HG02571 (cell line): ENCODE measurements at regions not wholly inside any gene's neighbourhood (a gene's known extent, or its start where the extent isn't known, plus 50 kb on each side); places are given as distances from the start of the nearest gene placed in this dataset.
"Not testable (repeated sequence)": the region's sequence is repeated elsewhere in the genome, so short reads cannot be mapped to it uniquely, and the experiment has no call there.

Experiments
- ATAC-seq: cut with Tn5 transposase; IDR thresholded peaks from one replicate; pipeline ENCODE4 v1.9.1; 2021; ENCODE audit warnings: mild to moderate bottlenecking, moderate library complexity; ENCODE audit not compliant: unreplicated experiment

- no peak for ATAC-seq
Observed at GRCh38 chr4:13981499-13981898, 354.0 kb upstream of the BOD1L1 start.

GRCh38 chr4:13982010-13982409, 354.5 kb upstream of the BOD1L1 start:
- no peak for ATAC-seq

- ATAC-seq = no peak
Observed at GRCh38 chr4:13983189-13983790, 355.8 kb upstream of the BOD1L1 start.

GRCh38 chr4:13984991-13985800, 357.7 kb upstream of the BOD1L1 start:
- no peak for ATAC-seq

- no peak for ATAC-seq
Observed at GRCh38 chr4:13985837-13986236, 358.3 kb upstream of the BOD1L1 start.

GRCh38 chr4:13986548-13986947, 359.0 kb upstream of the BOD1L1 start:
- ATAC-seq = no peak

DNA sequence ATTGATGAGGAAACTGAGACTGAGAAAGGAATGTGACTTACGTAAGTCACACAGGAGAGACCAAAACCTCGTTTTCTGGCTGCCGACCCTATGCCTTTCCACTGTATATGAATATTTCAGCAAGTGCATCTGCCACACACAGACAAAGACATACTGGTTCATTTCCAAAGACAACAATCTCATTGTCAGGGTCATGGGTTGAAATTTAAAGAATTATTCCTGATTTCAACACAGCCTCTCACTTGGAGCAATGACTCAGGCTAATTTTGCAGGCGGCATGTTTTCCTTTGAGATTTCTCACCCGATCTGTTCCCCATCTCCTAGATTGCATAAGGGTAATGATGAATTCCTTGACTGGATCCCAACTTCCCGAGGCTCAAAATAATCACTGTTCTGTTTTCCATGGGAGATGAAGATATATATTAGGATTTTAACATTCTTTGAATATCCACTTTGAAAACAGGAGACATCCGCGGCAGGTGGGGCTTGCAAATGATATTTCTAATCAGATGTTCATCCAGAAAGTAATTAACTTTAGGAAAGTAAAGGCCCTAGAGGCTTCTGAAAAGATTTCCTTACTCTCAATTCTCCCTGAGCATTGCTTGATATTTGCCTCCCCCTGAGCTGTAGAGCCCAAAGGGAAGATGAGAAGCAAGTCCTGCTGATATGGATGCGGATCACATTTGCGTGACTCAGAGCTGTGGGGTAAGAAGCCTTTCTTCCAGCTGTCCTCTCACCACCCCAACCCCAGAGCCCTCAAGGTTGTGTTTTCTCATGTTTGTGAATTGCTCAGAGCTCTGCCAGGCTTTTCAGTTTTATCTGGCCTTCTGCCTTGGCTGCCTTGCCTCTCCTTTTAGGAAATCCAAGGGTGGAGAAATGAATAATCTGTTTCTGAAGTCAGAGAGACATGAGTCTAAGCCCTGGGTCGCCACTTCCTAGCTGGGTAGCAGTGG, 361.1 kb upstream of the BOD1L1 start:
- ATAC-seq = no peak

- no peak for ATAC-seq
Observed at GRCh38 chr4:13989501-13989900, 362.0 kb upstream of the BOD1L1 start.

DNA sequence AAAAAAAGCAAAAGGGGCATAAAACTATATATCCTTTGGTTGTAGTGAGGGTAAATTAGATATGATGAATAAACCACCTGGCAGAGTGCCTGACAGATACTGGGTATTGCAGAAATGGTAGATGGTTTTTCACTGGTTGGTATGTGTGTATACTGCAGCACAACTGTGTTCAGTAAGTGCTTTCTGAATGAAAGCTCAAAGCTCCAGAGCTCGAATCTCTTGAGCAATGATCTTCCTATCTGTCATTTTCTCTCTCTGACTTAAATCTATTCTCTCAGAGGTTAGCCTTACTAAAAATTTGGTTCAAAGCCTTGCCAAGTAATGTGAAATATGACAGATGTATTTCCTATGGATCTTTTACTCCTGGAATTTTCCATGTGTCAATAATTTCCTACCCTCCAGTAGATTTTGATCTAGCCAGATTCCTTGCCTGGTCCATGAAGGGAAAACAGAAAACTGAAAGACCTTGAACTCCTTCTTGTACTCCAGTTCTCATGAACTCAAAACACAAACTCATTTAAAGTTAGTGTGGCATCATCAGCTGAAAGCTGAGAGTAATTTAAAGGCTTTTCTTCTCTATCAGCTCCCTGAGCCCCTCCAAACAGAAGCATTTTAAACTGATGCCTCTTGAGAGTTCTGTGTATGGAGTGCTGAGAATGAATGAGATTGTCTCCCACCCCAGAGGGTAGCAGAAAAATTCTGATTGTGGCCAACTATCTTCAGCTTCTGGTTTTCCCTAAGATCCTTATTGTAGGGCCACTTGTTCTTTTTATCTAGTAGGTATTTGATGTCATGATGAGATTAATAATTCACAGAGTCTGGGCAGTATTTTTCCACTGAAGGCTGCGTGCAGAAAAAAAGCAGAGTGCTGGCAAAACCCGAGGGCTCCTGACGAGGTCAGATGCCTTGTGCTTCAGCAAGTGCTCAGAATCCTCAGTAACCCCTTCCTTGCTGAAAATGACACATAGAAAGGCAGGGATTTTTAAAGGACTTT, 363.4 kb upstream of the BOD1L1 start:
- no peak for ATAC-seq

GRCh38 chr4:13992041-13992440, 364.5 kb upstream of the BOD1L1 start:
- ATAC-seq = no peak

GRCh38 chr4:13992975-13993520, 365.5 kb upstream of the BOD1L1 start:
- no peak for ATAC-seq

GRCh38 chr4:13994016-13994415, 366.5 kb upstream of the BOD1L1 start:
- no peak for ATAC-seq

- no peak for ATAC-seq
Observed at GRCh38 chr4:13998850-13999445, 371.4 kb upstream of the BOD1L1 start.

GRCh38 chr4:14000091-14000814, 372.7 kb upstream of the BOD1L1 start:
- ATAC-seq = no peak

DNA sequence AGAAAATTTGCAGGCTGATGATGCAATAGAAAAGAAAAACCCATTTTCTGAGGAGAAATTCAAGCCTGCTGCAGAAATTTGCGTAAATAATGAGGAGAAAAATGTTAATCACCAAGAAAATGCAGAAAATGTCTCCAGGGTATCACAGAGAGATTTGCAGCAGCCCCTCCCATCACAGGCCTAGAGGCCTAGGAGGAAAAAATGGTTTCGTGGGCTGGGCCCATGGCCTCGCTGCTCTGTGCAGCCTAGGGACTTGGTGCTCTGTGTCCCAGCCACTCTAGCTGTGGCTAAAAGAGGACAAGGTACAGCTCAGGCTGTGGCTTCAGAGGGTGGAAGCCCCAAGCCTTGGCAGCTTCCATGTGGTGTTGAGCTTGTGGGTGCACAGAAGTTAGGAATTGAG, 374.8 kb upstream of the BOD1L1 start:
- not testable (repeated sequence) for ATAC-seq

- ATAC-seq = no peak
Observed at GRCh38 chr4:14008494-14008893, 381.0 kb upstream of the BOD1L1 start.

DNA sequence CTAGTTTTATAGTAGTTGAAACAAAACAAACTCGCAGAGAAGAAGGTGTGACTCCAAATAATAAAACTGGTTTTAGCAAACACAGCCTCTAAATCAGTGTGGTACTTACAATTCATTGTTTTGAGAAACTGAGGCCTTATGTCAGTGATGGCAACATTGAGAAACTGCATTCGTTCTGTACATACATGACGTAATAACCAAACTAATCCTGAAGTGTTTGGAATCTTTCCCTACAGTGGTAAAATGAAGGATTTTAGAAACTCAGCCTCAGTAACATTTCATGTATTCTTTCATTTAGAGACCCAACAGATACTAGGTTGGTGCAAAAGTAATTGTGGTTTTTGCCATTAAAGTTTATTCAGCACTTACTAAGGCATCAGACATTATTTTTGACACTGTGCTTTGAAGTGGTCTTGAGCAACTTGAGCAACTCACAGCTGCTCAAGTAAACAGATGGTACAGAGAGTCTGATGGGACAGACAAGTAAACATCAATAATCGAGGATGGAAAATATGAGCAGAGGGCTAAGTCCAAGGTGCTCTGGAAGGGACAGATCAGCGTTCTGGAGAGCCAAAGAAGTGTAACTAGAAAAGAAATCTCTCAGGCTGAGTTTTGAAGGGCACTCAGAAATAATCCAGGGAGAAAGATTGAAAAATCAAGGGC, 390.8 kb upstream of the BOD1L1 start:
- ATAC-seq = no peak

GRCh38 chr4:14022456-14022855, 394.9 kb upstream of the BOD1L1 start:
- ATAC-seq = no peak
